GM23248 (cell line): ENCODE measurements at regions not wholly inside any gene's neighbourhood (a gene's known extent, or its start where the extent isn't known, plus 50 kb on each side); places are given as distances from the start of the nearest gene placed in this dataset.

Experiments used
- EZH2 ChIP-seq: fragments of 200-600 bp; sonication (generic); IDR thresholded peaks from 2 replicates; pipeline ENCODE4 v1.6.1; 2018; ENCODE audit warnings: antibody characterized with exemption, mild to moderate bottlenecking; ENCODE audit not compliant: insufficient read depth, poor library complexity, severe bottlenecking
- EZH2phosphoT487 ChIP-seq: fragments of 200-600 bp; sonication (generic); IDR thresholded peaks from 2 replicates; pipeline ENCODE4 v1.6.1; 2018; ENCODE audit warnings: antibody characterized with exemption, moderate library complexity, mild to moderate bottlenecking, low read depth; ENCODE audit not compliant: insufficient read depth

- TF ChIP-seq EZH2phosphoT487 (no peak), EZH2 (no peak)
Measured at GRCh38 chr2:16393500-16394071, 272.0 kb downstream of the CYRIA start.
